ENCODE measurements at regions not wholly inside any gene's neighbourhood (a gene's known extent, or its start where the extent isn't known, plus 50 kb on each side); places are given as distances from the start of the nearest gene placed in this dataset.

GRCh38 chr13:84774111-84774510 lies 891.8 kb upstream of the SLITRK1 start:
- no peak for TF ChIP-seq EZH2phosphoT487 (IDR thresholded peaks at IDR 0.05; ENCODE audit: borderline replicate concordance, low read length)
- TF ChIP-seq EZH2 (IDR thresholded peaks at IDR 0.05; ENCODE audit: low read length, unreplicated experiment), result no peak
- TF ChIP-seq CTCF (conservative IDR thresholded peaks at IDR 0.05; ENCODE audit: low read depth, low read length), result no peak

GRCh38 chr13:84760956-84761355 lies 878.7 kb upstream of the SLITRK1 start:
- H2AFZ ChIP-seq (ENCODE audit: low read length), result no peak overlapping the region
- TF ChIP-seq EZH2 (IDR thresholded peaks at IDR 0.05; ENCODE audit: low read length, unreplicated experiment) (no peak), EZH2phosphoT487 (IDR thresholded peaks at IDR 0.05; ENCODE audit: borderline replicate concordance, low read length) (no peak), CTCF (conservative IDR thresholded peaks at IDR 0.05; ENCODE audit: low read depth, low read length) (no peak)
- no TSS peak for BruUV-seq (replicated peaks)
- no peaks in the 10 kb centered on the region for H4K20me1 ChIP-seq (ENCODE audit: low read length)
- H3K9ac ChIP-seq (ENCODE audit: low read length), result no peak overlapping the region
- H3K27ac ChIP-seq (ENCODE audit: low read length), result no peak overlapping the region
- no peaks in the 10 kb centered on the region for H3K36me3 ChIP-seq (ENCODE audit: low read depth, low read length)
- H3K79me2 ChIP-seq (ENCODE audit: low read length), result no peaks in the 10 kb centered on the region
- CTCF ChIA-PET, result no interaction called here
- no peak overlapping the region for H3K4me3 ChIP-seq (ENCODE audit: low read length)
- H3K4me1 ChIP-seq (ENCODE audit: insufficient read depth, low read length), result no peaks in the 10 kb centered on the region
- ATAC-seq (no peak), DNase-seq (no peak)
- H3K4me2 ChIP-seq (ENCODE audit: low read length), result no peak overlapping the region
- intact Hi-C loops (cut with micrococcal nuclease), result no loop called here
- no peaks in the 10 kb centered on the region for H3K27me3 ChIP-seq (ENCODE audit: low read length)
- H3K9me2 ChIP-seq (replicated peaks; ENCODE audit: low read length), result no peaks in the 10 kb centered on the region
- H3F3A ChIP-seq (ENCODE audit: low read length, unreplicated experiment), result no peaks in the 10 kb centered on the region
- H3K9me3 ChIP-seq (ENCODE audit: low read length), result no peaks in the 10 kb centered on the region
- POLR2A ChIA-PET (ENCODE audit: unreplicated experiment), result no interaction called here

More at GRCh38 chr13:84774111-84774510, 891.8 kb upstream of the SLITRK1 start:
- Histone ChIP-seq H3K4me2 (ENCODE audit: low read length) (no peak overlapping the region), H2AFZ (ENCODE audit: low read length) (no peak overlapping the region), H3K36me3 (ENCODE audit: low read depth, low read length) (no peaks in the 10 kb centered on the region), H3K79me2 (ENCODE audit: low read length) (no peaks in the 10 kb centered on the region), H3K27ac (ENCODE audit: low read length) (no peak overlapping the region), H4K20me1 (ENCODE audit: low read length) (no peaks in the 10 kb centered on the region), H3K9ac (ENCODE audit: low read length) (no peak overlapping the region), H3F3A (ENCODE audit: low read length, unreplicated experiment) (no peaks in the 10 kb centered on the region), H3K27me3 (ENCODE audit: low read length) (no peaks in the 10 kb centered on the region; the same call in 1 of the 2 replicates), H3K9me3 (ENCODE audit: low read length) (no peaks in the 10 kb centered on the region), H3K4me1 (ENCODE audit: insufficient read depth, low read length) (no peaks in the 10 kb centered on the region), H3K9me2 (replicated peaks; ENCODE audit: low read length) (no peaks in the 10 kb centered on the region), H3K4me3 (ENCODE audit: low read length) (no peak overlapping the region)
- no TSS peak for BruUV-seq (replicated peaks)
- ATAC-seq (no peak), DNase-seq (no peak)
- POLR2A ChIA-PET (ENCODE audit: unreplicated experiment), result no interaction called here
- intact Hi-C loops (cut with micrococcal nuclease), result no loop called here
- CTCF ChIA-PET, result no interaction called here

- Histone ChIP-seq H3K79me2 (ENCODE audit: low read length) (no peaks in the 10 kb centered on the region), H3K4me2 (ENCODE audit: low read length) (no peak overlapping the region), H2AFZ (ENCODE audit: low read length) (no peak overlapping the region), H3F3A (ENCODE audit: low read length, unreplicated experiment) (no peaks in the 10 kb centered on the region), H3K9me2 (replicated peaks; ENCODE audit: low read length) (no peaks in the 10 kb centered on the region), H3K27me3 (ENCODE audit: low read length) (no peaks in the 10 kb centered on the region), H3K9me3 (ENCODE audit: low read length) (no peaks in the 10 kb centered on the region), H3K4me1 (ENCODE audit: insufficient read depth, low read length) (no peaks in the 10 kb centered on the region), H3K27ac (ENCODE audit: low read length) (no peak overlapping the region), H3K4me3 (ENCODE audit: low read length) (no peak overlapping the region), H4K20me1 (ENCODE audit: low read length) (no peaks in the 10 kb centered on the region), H3K9ac (ENCODE audit: low read length) (no peak overlapping the region), H3K36me3 (ENCODE audit: low read depth, low read length) (no peaks in the 10 kb centered on the region)
- no TSS peak for BruUV-seq (replicated peaks)
- intact Hi-C loops (cut with micrococcal nuclease), result no loop called here
- no peak for TF ChIP-seq CTCF (conservative IDR thresholded peaks at IDR 0.05; ENCODE audit: low read depth, low read length)
- TF ChIP-seq EZH2 (IDR thresholded peaks at IDR 0.05; ENCODE audit: low read length, unreplicated experiment), result no peak
- CTCF ChIA-PET, result no interaction called here
- POLR2A ChIA-PET (ENCODE audit: unreplicated experiment), result no interaction called here
- ATAC-seq, result no peak
- DNase-seq, result no peak
Observed at GRCh38 chr13:84749126-84749525, 866.9 kb upstream of the SLITRK1 start.
